ENCODE measurements at regions not wholly inside any gene's neighbourhood (a gene's known extent, or its start where the extent isn't known, plus 50 kb on each side); places are given as distances from the start of the nearest gene placed in this dataset.

DNA sequence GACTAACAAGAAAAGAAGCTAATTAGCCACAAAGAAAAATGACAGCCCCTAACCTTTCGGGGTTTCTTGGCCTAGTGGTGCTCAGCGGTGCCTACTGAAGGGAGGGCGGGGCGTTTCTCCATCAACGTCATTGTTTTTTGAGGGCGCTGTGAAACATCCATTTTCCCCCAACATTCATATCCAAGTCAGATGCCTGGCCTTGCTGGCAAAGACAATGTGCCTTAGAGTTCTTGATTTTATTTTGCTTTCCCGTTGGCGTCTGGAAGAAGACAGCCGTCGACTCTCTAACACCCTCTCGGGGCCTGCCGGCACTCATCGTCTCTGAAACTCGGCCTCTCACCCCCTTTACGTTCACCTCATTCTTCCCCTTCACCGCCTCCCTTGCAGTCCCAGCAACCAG is 154.5 kb downstream of the PHETA1 start:
- no peak for ATAC-seq
- TF ChIP-seq ZNF114 (CRISPR knock-in tag; IDR thresholded peaks at IDR 0.05) (no peak), POLR2AphosphoS5 (IDR thresholded peaks at IDR 0.05; ENCODE audit: low read depth) (no peak), CREB1 (CRISPR knock-in tag; IDR thresholded peaks at IDR 0.05; ENCODE audit: low read depth) (no peak), ZNF331 (CRISPR knock-in tag; IDR thresholded peaks at IDR 0.05; ENCODE audit: low read depth) (no peak), CTCF (conservative IDR thresholded peaks at IDR 0.05; ENCODE audit: low read depth in 2 of 2) (no peak), JUNB (IDR thresholded peaks at IDR 0.05; ENCODE audit: unreplicated experiment) (no peak), EZH2 (IDR thresholded peaks at IDR 0.05; ENCODE audit: low read depth, unreplicated experiment) (no peak), ETS1 (IDR thresholded peaks at IDR 0.05) (no peak), NANOG (IDR thresholded peaks at IDR 0.05; ENCODE audit: borderline replicate concordance) (no peak), REST (IDR thresholded peaks at IDR 0.05; ENCODE audit: unreplicated experiment) (no peak), EZH2phosphoT487 (IDR thresholded peaks at IDR 0.05; ENCODE audit: unreplicated experiment) (no peak), STAT1 (IDR thresholded peaks at IDR 0.05; ENCODE audit: unreplicated experiment) (no peak)
- TF ChIP-seq, protein P1, sequence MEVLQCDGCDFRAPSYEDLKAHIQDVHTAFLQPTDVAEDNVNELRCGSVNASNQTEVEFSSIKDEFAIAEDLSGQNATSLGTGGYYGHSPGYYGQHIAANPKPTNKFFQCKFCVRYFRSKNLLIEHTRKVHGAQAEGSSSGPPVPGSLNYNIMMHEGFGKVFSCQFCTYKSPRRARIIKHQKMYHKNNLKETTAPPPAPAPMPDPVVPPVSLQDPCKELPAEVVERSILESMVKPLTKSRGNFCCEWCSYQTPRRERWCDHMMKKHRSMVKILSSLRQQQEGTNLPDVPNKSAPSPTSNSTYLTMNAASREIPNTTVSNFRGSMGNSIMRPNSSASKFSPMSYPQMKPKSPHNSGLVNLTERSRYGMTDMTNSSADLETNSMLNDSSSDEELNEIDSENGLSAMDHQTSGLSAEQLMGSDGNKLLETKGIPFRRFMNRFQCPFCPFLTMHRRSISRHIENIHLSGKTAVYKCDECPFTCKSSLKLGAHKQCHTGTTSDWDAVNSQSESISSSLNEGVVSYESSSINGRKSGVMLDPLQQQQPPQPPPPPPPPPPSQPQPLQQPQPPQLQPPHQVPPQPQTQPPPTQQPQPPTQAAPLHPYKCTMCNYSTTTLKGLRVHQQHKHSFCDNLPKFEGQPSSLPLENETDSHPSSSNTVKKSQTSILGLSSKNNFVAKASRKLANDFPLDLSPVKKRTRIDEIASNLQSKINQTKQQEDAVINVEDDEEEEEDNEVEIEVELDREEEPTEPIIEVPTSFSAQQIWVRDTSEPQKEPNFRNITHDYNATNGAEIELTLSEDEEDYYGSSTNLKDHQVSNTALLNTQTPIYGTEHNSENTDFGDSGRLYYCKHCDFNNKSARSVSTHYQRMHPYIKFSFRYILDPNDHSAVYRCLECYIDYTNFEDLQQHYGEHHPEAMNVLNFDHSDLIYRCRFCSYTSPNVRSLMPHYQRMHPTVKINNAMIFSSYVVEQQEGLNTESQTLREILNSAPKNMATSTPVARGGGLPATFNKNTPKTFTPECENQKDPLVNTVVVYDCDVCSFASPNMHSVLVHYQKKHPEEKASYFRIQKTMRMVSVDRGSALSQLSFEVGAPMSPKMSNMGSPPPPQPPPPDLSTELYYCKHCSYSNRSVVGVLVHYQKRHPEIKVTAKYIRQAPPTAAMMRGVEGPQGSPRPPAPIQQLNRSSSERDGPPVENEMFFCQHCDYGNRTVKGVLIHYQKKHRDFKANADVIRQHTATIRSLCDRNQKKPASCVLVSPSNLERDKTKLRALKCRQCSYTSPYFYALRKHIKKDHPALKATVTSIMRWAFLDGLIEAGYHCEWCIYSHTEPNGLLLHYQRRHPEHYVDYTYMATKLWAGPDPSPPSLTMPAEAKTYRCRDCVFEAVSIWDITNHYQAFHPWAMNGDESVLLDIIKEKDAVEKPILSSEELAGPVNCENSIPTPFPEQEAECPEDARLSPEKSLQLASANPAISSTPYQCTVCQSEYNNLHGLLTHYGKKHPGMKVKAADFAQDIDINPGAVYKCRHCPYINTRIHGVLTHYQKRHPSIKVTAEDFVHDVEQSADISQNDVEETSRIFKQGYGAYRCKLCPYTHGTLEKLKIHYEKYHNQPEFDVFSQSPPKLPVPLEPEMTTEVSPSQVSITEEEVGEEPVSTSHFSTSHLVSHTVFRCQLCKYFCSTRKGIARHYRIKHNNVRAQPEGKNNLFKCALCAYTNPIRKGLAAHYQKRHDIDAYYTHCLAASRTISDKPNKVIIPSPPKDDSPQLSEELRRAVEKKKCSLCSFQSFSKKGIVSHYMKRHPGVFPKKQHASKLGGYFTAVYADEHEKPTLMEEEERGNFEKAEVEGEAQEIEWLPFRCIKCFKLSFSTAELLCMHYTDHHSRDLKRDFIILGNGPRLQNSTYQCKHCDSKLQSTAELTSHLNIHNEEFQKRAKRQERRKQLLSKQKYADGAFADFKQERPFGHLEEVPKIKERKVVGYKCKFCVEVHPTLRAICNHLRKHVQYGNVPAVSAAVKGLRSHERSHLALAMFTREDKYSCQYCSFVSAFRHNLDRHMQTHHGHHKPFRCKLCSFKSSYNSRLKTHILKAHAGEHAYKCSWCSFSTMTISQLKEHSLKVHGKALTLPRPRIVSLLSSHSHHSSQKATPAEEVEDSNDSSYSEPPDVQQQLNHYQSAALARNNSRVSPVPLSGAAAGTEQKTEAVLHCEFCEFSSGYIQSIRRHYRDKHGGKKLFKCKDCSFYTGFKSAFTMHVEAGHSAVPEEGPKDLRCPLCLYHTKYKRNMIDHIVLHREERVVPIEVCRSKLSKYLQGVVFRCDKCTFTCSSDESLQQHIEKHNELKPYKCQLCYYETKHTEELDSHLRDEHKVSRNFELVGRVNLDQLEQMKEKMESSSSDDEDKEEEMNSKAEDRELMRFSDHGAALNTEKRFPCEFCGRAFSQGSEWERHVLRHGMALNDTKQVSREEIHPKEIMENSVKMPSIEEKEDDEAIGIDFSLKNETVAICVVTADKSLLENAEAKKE (CRISPR knock-in tag; IDR thresholded peaks at IDR 0.05), result no peak

More for the DNA sequence above, 154.5 kb downstream of the PHETA1 start:
- Mint-ChIP-seq H3K27me3 (ENCODE audit: insufficient read depth, low read depth, poor library complexity) (peaks cover 5% of the 10 kb centered on the region), H3K9me3 (no peaks in the 10 kb centered on the region), H3K27ac (no peak overlapping the region), H3K4me3 (no peak overlapping the region), H3K36me3 (ENCODE audit: low read depth) (no peaks in the 10 kb centered on the region), H3K4me1 (peaks cover 12% of the 10 kb centered on the region; the same call in 2 of the 3 replicates)
- Histone ChIP-seq H3K27me3 (ENCODE audit: insufficient read depth) (no peaks in the 10 kb centered on the region), H3K27ac (ENCODE audit: low read depth) (no peak overlapping the region), H3K9me2 (ENCODE audit: insufficient read depth) (no peaks in the 10 kb centered on the region), H3F3A (replicated peaks; ENCODE audit: low read depth) (no peaks in the 10 kb centered on the region), H3K4me3 (no peak overlapping the region), H2AFZ (no peak overlapping the region), H3K4me2 (no peak overlapping the region; the same call in 1 of the 2 replicates), H3K79me2 (replicated peaks; ENCODE audit: insufficient read depth) (no peaks in the 10 kb centered on the region), H3K36me3 (ENCODE audit: insufficient read depth) (no peaks in the 10 kb centered on the region), H4K20me1 (replicated peaks; ENCODE audit: insufficient read depth) (peaks cover 5% of the 10 kb centered on the region; the same call in 1 of the 2 replicates), H3K4me1 (ENCODE audit: insufficient read depth) (peaks cover 5% of the 10 kb centered on the region)
- no peak for DNase-seq (ENCODE audit: low spot score)
